Inflammatory macrophage (primary cell): ENCODE measurements at regions not wholly inside any gene's neighbourhood (a gene's known extent, or its start where the extent isn't known, plus 50 kb on each side); places are given as distances from the start of the nearest gene placed in this dataset.
A peak's percentile ranks its signal among the peaks of the same experiment; 100 is the strongest.
"Not testable (repeated sequence)": the region's sequence is repeated elsewhere in the genome, so short reads cannot be mapped to it uniquely, and the experiment has no call there.

Experiments used
- DNase-seq, 2 donors: peaks; one replicate each; pipeline ENCODE4 v3.0.0-alpha.2; 2020 to 2022

DNA sequence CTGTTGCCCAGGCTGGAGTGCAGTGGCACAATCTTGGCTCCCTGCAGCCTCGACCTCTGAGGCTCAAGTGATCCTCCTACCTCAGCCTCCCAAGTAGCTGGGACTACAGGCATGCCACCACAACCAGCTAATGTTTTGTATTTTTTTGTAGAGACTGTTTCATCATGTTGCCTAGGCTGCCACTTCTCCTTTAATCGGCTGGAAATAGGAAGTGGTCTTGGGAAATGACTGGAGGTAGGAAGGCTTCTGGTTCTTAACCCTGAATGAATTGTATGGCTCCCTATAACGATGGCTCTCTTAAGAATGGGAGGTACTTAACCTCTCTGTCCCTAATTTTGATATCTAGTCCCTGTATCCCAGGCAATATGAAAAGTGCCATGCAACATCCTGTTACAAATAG lies 113.9 kb upstream of the USP15 start:
- peak; percentile 77 to 85 for DNase-seq

DNA sequence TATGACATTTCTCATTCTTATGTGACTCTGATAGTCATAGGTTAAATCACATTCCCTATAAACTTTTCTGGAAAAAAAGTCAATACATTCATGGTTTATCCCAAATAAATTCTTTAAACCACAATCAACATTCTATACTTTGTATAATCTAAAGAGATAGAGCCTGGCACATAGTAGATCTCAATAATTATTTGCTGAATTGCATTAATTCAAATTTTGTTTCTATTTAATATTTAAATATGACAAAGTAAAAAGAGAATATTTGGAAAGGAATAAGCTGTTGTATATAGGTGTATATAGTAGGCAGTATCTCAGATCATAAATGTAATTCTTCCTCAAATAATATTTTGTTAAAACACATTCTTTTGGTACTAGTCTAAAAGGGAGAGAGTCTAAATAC lies 102.2 kb upstream of the USP15 start:
- DNase-seq, result no peak

DNA sequence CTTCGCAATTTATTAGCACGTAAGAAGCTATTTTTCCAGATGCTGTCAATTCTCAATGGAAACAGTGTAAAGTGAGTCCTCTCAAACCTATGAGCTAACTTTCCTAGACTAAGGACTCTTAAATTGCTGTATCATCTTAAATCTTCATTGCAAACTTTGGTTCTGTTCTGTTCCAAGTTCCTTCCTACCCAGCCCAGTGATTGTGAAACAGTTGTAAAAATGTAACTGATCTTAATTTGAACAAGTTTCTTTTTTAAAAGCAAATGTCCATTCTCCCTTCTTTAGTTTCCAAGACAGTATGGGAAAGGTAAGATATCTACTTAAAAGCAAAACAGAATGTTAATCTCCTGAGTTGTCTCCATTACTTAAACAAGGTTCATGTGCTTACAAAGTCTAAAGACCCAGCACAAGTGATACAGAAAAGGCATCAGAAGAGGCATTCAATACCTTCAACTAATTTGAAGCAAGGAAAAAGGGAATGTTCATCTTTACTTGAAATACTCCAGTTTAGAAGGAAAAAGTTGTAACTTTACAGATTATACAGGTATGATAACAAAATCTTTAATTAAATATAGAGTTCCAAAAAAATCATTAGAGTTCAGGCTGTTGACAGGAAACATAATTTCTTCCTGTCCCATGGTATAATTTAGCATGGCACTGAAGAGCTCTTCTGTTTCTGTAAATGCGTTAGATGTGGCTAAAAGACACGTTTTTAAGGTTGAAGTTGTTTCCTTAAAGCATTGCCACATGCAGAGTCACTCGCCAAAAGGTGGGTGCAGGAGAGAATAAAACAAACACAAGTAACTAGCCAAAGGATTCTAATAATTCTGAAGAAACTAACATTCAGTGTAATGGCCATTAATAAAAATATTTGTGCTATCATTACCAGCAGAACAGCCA lies 101.5 kb upstream of the USP15 start:
- peak in 1 of 2 donors; percentile 5 for DNase-seq

DNA sequence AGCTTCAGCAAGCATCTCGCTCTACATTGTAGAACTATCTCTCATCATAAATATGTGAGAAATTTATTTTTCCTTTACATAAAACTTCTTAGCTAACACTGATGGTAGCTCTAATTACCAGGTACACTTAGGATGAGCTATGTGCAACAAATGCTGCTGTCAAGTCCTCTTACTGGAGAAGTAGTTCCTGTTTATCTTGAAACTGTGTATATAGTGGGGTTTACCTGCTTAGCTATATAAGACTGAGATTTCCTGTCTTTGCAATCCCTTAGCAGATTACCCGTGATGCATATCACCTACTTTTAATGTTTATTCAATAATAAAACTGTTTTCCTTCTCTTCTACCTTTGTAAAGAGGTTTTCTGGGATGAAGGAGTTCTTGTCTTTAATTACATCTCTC lies 98.0 kb upstream of the USP15 start:
- DNase-seq, result no peak

DNA sequence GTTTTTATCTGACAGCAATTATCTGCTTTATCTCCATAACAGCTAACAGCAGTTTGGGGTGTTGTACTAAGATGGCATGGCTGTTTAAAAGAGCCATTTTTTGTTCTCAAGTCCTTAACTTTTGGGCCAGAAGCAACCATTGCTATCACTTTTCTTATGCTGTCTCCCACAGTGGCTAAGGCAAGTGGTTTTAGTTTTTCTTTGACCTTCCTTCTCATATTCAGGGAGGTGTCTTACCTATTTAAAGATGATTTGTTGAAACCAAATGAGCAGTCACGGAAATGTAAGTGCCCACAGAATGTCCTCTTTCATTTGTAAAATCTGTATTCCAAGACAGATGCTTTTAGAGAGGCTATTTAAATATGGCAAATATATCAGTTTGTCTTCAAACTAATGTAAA lies 96.8 kb upstream of the USP15 start:
- DNase-seq, result no peak

DNA sequence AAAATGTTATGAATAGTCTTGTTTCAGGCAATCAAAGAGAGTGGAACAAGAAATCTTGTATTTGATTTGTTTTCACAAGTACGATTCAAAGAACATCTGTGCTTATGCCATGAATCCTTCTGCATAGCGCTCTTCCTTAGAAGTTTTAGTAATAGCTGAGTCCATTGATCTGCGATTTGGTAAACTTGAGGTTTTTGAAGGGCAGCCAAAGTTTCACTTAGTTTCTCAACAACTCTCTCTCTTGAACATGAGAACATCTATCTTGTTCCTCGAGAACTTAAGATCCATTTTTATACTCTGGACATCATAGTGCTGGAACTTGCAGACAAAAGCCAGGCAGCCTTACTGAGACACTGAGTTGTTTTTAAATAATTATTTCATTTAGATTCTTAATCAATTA lies 96.2 kb upstream of the USP15 start:
- no peak for DNase-seq

DNA sequence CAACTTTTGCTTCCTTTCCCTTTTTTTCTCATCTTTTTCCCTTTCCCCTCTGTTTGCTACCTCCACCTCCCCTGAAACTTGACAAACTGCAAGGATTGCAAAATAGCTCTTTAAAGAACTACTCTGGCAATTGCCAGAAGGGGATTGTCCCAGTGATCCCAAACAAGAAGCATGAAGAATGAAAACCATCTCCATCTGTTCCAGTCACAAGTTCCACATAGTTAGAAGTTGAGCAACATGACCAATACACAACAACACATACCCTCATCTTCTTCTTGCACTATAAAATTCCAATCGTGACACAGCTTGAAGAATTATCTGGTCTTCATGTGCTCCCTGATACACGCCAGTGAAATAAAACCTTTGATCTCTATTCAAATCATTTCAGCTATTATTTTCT lies 93.7 kb upstream of the USP15 start:
- no peak for DNase-seq

DNA sequence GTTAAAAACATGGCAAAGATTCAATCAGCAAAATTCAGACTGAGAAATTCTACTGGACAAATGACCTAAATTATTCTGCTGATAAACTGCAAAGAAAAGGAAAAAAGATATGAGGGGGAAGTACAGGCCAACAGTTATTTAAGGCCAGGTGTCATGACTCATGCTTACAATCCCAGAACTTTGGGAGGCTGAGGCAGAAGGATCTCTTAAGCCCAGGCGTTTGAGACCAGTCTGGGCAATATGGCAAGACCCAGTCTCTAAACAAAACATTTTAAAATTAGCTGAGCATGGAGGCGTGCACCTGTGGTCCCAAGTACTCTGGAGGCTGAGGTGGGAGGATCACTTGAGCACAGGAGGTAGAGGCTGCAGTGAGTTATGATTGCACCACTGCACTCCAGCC lies 91.8 kb upstream of the USP15 start:
- DNase-seq, result no peak

DNA sequence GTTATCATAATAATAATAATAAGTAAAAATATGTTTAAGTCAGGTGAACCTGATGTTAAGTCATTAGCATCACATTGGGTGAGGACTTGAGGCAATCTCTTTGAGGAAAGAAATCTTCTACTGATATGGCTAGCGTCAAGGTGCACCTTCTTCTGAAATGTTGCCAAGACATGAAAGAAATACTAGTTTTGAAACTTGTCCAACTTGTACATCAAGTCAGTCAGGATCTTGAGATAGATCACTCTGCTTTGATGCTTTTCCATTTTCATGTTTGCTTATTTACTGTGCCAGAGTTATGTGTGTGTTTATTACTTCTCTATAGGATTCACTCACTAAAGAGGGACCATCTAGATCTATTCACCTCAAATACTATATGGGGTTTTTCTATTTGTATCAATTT lies 90.0 kb upstream of the USP15 start:
- DNase-seq, result no peak

DNA sequence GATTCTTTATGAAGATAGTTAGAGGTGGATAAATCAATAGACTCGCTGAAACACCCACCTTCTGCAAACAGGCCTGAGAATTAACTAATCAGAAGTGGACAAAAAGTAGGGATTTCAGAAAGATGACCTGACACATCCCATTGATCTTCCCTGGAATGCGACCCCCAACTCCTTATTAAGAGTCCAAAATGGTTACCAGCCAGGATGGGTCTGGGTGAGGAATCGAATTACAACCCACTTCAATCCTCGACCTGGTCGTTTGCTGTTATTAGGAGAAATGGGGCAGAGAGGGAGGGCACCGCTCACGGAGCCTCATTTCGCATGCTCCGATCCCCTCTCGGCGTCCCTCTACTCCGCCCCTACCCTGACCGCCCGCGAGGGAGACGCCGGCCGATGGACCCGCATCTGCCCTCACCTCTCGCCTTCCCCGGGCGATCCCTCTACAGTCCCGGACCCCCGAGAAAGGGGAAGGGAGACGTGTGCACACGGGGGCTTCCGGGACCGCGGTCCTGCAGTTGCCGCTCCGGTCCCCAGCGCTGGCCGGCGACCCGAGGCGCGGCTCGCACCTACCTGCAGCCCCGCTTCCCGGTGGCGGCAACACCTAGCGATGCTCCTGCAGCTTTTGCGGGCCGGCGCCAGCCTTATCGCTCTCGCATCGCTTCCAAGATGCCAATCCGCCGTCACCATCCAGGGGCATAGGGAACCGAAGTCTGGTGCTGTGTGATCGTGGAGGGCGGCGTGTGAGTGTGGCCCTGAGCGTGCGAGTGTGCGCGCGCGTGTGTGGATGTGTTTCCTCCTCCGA lies 69.3 kb upstream of the USP15 start:
- DNase-seq, result peak in 1 of 2 donors; percentile 7

DNA sequence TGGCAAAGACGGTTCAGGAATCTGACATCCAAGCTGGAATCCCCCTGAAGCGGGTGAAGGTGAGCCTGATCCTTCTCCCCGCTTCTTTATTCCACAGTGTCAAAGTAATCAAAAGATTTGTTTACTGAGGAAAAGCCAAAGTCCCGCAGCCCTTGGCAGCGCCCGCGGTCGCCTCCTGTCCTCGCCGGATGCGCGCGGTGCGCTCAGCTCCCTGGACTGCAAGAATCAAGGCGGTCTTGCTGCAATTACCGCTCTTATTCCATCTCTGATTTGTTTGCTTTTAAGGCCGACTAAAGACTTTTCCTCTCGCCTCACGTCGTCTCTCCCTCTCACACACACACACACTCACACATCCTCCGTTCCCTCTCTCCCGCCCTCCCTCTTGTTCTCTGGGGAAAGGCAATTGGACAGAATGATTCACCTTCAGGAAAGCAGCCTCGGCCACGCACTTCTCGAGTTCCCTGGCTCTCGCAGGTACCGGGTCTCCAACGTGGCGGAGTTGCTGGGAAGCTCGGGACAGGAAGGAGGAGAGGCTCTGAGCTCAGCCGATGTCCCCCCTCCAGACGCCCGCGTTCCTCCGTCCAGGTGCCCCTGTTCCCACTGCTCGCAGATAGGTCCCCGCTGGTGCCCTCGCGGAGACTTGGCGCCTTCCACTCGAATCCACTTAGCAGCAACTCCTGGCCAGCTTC lies 68.6 kb upstream of the USP15 start:
- peak in 1 of 2 donors; percentile 2 for DNase-seq

DNA sequence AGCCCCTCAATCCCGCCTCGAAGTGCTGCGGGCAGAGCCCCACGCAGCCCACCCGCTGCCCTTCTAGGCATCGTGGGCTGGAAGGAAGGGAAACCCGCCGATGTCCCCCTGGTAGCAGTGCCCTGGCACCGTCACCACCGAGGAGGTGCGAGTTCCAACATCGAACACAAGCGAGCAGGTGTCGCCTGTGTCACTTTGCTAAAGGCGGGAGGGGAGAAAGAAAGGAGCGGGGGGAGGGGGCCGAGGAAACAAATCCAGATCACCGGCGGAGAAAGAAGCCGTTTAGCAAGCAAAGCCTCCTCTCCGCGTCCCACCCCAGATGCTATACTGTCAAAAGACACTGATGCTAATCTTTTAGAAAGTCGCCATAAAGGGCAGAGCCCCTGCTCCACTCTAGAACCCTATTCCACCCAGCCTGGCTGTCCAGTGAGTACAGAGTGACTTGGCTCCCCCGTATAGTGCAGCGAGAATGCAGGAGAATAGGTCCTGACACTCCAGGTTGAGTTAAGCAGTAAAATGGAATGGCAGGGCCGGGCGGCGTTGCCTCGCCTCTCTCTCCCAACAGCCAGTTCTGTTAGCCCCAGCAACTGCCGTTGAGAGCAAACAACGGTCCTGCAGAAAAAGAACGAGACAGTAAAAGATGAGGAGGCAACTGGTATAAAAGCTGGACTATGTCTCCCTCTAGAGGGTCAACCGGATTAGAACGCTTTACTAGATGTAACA lies 67.9 kb upstream of the USP15 start:
- DNase-seq, result peak; percentile 75 to 86

DNA sequence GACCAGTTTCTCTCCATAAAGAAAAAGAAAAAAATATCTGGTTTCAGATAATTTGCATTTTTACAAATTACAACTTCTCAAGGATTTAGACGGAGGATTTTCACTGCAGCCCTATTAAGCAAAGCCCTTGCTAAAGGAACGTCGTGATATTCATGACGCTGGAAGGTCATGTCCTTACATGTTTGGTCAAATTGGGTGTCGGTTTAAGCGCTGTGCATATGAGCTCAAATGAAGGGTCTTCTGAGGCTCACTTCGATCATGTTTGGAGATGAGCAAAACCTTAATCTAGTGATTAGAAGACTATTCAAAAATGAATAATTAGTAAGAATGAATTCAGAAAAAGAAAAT lies 67.3 kb upstream of the USP15 start:
- no peak for DNase-seq

DNA sequence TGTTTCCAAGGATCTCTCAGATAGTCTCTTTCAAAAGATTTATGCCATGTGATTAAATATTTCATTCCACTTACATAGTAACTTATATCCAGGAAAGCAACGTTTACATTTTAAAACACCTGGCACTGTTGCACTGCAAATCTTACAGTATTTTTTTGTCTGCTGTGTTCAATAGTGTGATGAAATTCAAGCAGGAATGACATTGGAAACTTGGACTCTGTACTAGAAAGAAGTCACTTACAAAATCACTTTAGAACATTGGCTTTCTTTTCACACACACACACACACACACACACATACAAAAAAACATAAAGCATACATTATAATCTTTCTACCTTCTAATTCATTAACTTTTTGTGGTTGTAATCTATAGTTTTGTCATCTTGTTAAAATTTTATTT lies 66.2 kb upstream of the USP15 start:
- no peak for DNase-seq

DNA sequence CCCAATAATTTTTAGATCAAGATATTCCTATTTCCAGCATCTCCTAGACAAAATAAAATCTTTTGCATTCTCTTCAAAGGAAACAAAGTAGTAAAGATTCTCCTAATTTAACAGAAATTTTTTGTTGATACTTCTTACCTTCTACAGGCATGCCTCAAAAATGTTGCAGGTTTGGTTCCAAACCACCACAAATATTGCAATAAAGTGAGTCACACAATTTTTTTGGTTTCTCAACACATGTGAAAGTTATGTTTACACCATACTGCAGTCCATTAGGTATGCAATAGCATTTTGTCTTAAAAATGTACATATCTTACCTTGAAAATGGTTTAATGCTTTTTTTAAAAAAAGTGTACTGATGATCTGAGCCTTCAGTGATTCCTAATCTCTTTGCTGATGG lies 65.6 kb upstream of the USP15 start:
- DNase-seq, result no peak

DNA sequence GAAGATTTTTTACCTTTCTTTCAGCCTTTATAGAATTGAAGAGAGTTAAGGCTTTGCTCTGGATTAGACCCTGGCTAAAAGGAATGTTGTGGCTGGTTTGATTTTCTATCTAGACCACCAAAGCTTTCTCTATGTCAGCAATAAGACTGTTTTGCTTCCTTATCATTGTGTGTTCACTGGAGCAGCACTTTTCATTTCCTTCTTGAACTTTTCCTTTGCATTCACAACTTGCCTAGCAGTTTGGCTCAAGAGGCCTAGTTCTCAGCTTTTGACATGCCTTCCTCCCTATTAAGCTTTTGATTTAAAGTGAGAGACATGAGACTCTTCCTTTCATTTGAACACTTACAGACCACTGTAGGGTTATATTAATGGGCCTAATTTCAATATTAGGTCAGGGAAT lies 64.1 kb upstream of the USP15 start:
- DNase-seq, result no peak

DNA sequence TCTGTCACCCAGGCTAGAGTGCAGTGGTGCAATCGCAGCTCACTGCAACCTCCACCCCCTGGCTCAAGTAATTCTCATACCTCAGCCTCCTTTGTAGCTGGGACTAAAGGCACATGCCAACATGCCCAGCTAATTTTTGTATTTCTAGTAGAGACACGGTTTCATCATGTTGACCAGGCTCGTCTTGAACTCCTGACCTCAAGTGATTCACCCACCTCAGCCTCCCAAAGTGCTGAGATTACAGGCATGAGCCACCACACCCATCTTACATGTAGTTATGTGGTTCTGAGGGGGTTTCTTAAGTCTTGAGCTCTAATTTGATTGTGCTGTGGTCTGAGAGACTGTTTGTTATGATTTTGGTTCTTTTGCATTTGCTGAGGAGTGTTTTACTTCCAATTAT lies 57.3 kb upstream of the USP15 start:
- not testable (repeated sequence) for DNase-seq

DNA sequence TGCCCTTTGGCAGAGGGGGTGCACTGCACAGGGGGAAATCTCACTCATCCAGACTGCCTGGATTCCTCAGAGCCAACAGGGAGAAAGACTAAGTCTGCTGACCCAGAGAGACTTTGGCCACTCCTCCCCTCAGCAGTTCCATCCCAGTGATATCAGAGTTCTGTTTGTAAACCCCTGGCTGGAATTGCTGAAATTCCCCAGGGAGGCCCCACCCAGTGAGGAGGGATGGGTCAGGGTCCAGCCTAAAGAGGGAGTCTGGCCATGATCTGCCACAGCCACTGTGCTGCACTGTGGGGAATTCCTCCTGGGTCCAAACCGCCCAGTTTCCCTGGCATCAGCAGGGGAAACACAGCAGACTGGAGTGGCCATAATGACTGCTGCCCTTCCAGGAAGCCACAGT lies 54.9 kb upstream of the USP15 start:
- DNase-seq, result no peak

DNA sequence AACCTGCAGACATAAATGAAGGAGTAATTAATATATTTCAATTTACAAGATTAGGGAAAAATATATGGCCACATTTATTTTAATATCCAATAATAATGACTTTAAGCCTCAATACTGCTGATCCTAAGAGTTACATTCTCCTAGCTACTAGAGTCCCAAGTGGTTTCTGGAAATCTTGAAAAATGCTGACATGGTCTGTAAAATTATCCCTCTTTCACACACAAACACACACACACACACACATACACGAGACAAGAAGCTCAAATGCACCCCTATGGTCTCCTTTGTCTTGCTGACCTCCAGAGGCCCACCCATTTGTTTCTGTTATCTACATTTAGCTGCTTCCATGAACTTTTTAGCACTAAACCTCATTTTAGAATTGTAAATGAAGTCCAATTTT lies 53.0 kb upstream of the USP15 start:
- DNase-seq, result no peak
